Skin of body (tissue), 1 donor: ENCODE measurements at regions not wholly inside any gene's neighbourhood (a gene's known extent, or its start where the extent isn't known, plus 50 kb on each side); places are given as distances from the start of the nearest gene placed in this dataset.

Experiments
- DNase-seq: peaks from one replicate; lab custom pipeline; 2025; lab: John Stamatoyannopoulos, UW

GRCh38 chr2:41718705-41719104, 329.1 kb upstream of the PKDCC start:
- DNase-seq: no peak

GRCh38 chr2:41719756-41720155, 328.1 kb upstream of the PKDCC start:
- no peak for DNase-seq

GRCh38 chr2:41720331-41721251, 327.2 kb upstream of the PKDCC start:
- DNase-seq: peak; percentile 48

- no peak for DNase-seq
These were observed 325.0 kb upstream of the PKDCC start for GRCh38 chr2:41722668-41723369.

GRCh38 chr2:41723526-41723925, 324.3 kb upstream of the PKDCC start:
- no peak for DNase-seq

GRCh38 chr2:41724465-41724864, 323.4 kb upstream of the PKDCC start:
- DNase-seq: no peak

GRCh38 chr2:41725901-41726300, 321.9 kb upstream of the PKDCC start:
- DNase-seq: no peak

- DNase-seq: no peak
These were observed 321.5 kb upstream of the PKDCC start for GRCh38 chr2:41726364-41726763.

- no peak for DNase-seq
These were observed 320.7 kb upstream of the PKDCC start for GRCh38 chr2:41727152-41727551.

GRCh38 chr2:41727711-41728110, 320.1 kb upstream of the PKDCC start:
- no peak for DNase-seq

GRCh38 chr2:41728788-41729338, 319.0 kb upstream of the PKDCC start:
- no peak for DNase-seq

GRCh38 chr2:41729800-41730364, 317.9 kb upstream of the PKDCC start:
- DNase-seq: no peak

- no peak for DNase-seq
These were observed 312.8 kb upstream of the PKDCC start for GRCh38 chr2:41735006-41735405.

- DNase-seq: no peak
These were observed 312.3 kb upstream of the PKDCC start for GRCh38 chr2:41735476-41735875.

- peak; percentile 14 for DNase-seq
These were observed 311.7 kb upstream of the PKDCC start for GRCh38 chr2:41736105-41736567.

- DNase-seq: no peak
These were observed 311.2 kb upstream of the PKDCC start for GRCh38 chr2:41736586-41736985.

GRCh38 chr2:41737888-41738287, 309.9 kb upstream of the PKDCC start:
- DNase-seq: no peak

- peak; percentile 13 for DNase-seq
These were observed 305.7 kb upstream of the PKDCC start for GRCh38 chr2:41741951-41742595.

GRCh38 chr2:41743324-41743723, 304.5 kb upstream of the PKDCC start:
- DNase-seq: no peak

- no peak for DNase-seq
These were observed 297.0 kb upstream of the PKDCC start for GRCh38 chr2:41750829-41751228.

- no peak for DNase-seq
These were observed 287.9 kb upstream of the PKDCC start for GRCh38 chr2:41759880-41760279.
